ENCODE measurements at regions not wholly inside any gene's neighbourhood (a gene's known extent, or its start where the extent isn't known, plus 50 kb on each side); places are given as distances from the start of the nearest gene placed in this dataset.

DNA sequence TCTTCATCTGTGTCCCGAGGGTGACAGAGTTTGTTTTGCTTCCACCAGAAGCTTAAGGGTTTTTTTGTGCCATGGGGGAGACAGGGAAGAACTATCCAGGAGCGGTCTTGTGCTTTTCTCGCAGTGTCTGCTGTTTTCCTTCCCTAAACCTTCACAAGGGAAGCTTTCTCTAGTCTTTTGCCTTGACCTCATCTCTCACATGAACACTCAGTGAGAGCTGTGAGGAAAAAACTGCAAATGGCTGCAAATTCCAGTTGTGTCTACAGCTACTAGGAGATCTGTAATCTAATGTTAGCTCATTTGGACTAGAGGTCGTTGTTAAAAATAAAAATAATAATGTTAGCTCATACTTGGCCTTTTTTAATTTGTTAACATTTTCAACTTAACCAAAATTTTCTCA, 264.7 kb upstream of the SESN3 start:
- TF ChIP-seq, protein P1, sequence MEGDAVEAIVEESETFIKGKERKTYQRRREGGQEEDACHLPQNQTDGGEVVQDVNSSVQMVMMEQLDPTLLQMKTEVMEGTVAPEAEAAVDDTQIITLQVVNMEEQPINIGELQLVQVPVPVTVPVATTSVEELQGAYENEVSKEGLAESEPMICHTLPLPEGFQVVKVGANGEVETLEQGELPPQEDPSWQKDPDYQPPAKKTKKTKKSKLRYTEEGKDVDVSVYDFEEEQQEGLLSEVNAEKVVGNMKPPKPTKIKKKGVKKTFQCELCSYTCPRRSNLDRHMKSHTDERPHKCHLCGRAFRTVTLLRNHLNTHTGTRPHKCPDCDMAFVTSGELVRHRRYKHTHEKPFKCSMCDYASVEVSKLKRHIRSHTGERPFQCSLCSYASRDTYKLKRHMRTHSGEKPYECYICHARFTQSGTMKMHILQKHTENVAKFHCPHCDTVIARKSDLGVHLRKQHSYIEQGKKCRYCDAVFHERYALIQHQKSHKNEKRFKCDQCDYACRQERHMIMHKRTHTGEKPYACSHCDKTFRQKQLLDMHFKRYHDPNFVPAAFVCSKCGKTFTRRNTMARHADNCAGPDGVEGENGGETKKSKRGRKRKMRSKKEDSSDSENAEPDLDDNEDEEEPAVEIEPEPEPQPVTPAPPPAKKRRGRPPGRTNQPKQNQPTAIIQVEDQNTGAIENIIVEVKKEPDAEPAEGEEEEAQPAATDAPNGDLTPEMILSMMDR (conservative IDR thresholded peaks at IDR 0.05): no peak
- no peak for TF ChIP-seq ZFX (IDR thresholded peaks at IDR 0.05)

All from C4-2B (cell line).